Fibroblast of lung (primary cell): ENCODE measurements at regions not wholly inside any gene's neighbourhood (a gene's known extent, or its start where the extent isn't known, plus 50 kb on each side); places are given as distances from the start of the nearest gene placed in this dataset.

Experiments
- EZH2 ChIP-seq: IDR thresholded peaks from 2 replicates; pipeline ENCODE4 v1.5.1; 2012; ENCODE audit warnings: low read length, control low read depth, mild to moderate bottlenecking; ENCODE audit errors: missing control alignments
- TF ChIP-seq, protein P1 (sequence below), 2 donors: IDR thresholded peaks in 1 of 2; conservative IDR thresholded peaks in 1 of 2; 1 replicate in 1 of 2; 2 replicates in 1 of 2; pipeline ENCODE4 v1.5.1; 2011 to 2012; ENCODE audit warnings: low read length in 2 of 2, control low read depth in 1 of 2, inconsistent platforms in 1 of 2, low read depth in 1 of 2, mild to moderate bottlenecking in 1 of 2

DNA sequence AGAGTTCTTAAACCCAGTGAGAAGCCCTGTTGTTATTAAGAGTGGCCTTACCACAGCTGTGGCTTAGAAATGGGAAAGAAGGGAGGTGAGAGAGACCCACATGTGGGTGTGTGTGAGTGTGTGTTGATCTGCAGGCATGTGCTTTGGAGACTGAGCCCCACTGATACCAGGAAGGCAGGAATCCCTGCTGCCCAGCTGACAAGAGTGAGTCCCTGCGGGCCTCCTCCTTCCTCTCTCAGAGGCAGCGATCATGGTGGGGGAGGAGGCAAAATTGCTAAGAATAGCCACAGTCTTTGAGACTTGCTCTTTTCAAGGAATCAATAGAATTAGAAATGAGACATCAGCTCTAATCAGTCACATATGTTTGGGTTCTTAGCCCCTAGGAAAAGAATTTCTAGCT, 87.0 kb upstream of the WARS2 start:
- TF ChIP-seq, protein P1, sequence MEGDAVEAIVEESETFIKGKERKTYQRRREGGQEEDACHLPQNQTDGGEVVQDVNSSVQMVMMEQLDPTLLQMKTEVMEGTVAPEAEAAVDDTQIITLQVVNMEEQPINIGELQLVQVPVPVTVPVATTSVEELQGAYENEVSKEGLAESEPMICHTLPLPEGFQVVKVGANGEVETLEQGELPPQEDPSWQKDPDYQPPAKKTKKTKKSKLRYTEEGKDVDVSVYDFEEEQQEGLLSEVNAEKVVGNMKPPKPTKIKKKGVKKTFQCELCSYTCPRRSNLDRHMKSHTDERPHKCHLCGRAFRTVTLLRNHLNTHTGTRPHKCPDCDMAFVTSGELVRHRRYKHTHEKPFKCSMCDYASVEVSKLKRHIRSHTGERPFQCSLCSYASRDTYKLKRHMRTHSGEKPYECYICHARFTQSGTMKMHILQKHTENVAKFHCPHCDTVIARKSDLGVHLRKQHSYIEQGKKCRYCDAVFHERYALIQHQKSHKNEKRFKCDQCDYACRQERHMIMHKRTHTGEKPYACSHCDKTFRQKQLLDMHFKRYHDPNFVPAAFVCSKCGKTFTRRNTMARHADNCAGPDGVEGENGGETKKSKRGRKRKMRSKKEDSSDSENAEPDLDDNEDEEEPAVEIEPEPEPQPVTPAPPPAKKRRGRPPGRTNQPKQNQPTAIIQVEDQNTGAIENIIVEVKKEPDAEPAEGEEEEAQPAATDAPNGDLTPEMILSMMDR (conservative IDR thresholded peaks at IDR 0.05 in 1 of 2, IDR thresholded peaks at IDR 0.05 in 1 of 2; ENCODE audit: low read depth in 1 of 2, low read length in 2 of 2) = no peak
- TF ChIP-seq EZH2 = no peak
